ENCODE measurements at regions not wholly inside any gene's neighbourhood (a gene's known extent, or its start where the extent isn't known, plus 50 kb on each side); places are given as distances from the start of the nearest gene placed in this dataset.

- CTCF ChIA-PET: no interaction called here
- no peak for TF ChIP-seq POLR2AphosphoS5 (IDR thresholded peaks at IDR 0.05; ENCODE audit: low read depth, low read length)
- TF ChIP-seq TCF7L2 (IDR thresholded peaks at IDR 0.05; ENCODE audit: low read depth, low read length): no peak
- no peak for TF ChIP-seq SIN3A (IDR thresholded peaks at IDR 0.05; ENCODE audit: borderline replicate concordance, insufficient read depth, low read depth, low read length)
- no peak for TF ChIP-seq REST (IDR thresholded peaks at IDR 0.05; ENCODE audit: insufficient read depth in 1 of 2, low read depth in 2 of 2, low read length in 1 of 2)
- no peak for TF ChIP-seq CTCF (IDR thresholded peaks at IDR 0.05)
- no peaks in the 10 kb centered on the region for H3K4me1 ChIP-seq (ENCODE audit: control insufficient read depth, insufficient read depth, low read length)
- no peak overlapping the region for H3K4me3 ChIP-seq (ENCODE audit: low read depth in 2 of 2, low read length in 2 of 2)
- no peaks in the 10 kb centered on the region for H3K36me3 ChIP-seq (ENCODE audit: control insufficient read depth, insufficient read depth, low read length)
- no TSS peak for BruUV-seq (replicated peaks)
- intact Hi-C loops (cut with micrococcal nuclease; ENCODE audit: unreplicated experiment): no loop called here
- POLR2A ChIA-PET: no interaction called here
- no peaks in the 10 kb centered on the region for H3K27me3 ChIP-seq (ENCODE audit: control insufficient read depth, insufficient read depth, low read length)
- in situ Hi-C loops (cut with HindIII; ENCODE audit: low pct_unique_long_range_greater_than_20kb, low sequenced_read_pairs): no loop called here
- H3K9me3 ChIP-seq (ENCODE audit: control insufficient read depth, insufficient read depth, low read depth, low read length): no peaks in the 10 kb centered on the region
- H3K27ac ChIP-seq (ENCODE audit: low read length): peak overlapping the region; percentile 1
- ATAC-seq (no peak), DNase-seq (ENCODE audit: low read depth, low spot score) (no peak)
Measured at GRCh38 chr5:92775711-92776615, 805.1 kb downstream of the NR2F1-AS1 start.

GRCh38 chr5:92769978-92770377 is 811.0 kb downstream of the NR2F1-AS1 start:
- no peak overlapping the region for H3K4me3 ChIP-seq (ENCODE audit: low read depth in 2 of 2, low read length in 2 of 2)
- intact Hi-C loops (cut with micrococcal nuclease; ENCODE audit: unreplicated experiment): no loop called here
- H3K4me1 ChIP-seq (ENCODE audit: control insufficient read depth, insufficient read depth, low read length): no peaks in the 10 kb centered on the region
- no peaks in the 10 kb centered on the region for H3K27me3 ChIP-seq (ENCODE audit: control insufficient read depth, insufficient read depth, low read length)
- in situ Hi-C loops (cut with HindIII; ENCODE audit: low pct_unique_long_range_greater_than_20kb, low sequenced_read_pairs): no loop called here
- TF ChIP-seq TCF7L2 (IDR thresholded peaks at IDR 0.05; ENCODE audit: low read depth, low read length): no peak
- no peak for TF ChIP-seq POLR2AphosphoS5 (IDR thresholded peaks at IDR 0.05; ENCODE audit: low read depth, low read length)
- TF ChIP-seq CTCF (IDR thresholded peaks at IDR 0.05): no peak
- no peak for TF ChIP-seq REST (IDR thresholded peaks at IDR 0.05; ENCODE audit: insufficient read depth in 1 of 2, low read depth in 2 of 2, low read length in 1 of 2)
- TF ChIP-seq SIN3A (IDR thresholded peaks at IDR 0.05; ENCODE audit: borderline replicate concordance, insufficient read depth, low read depth, low read length): no peak
- DNase-seq (ENCODE audit: low read depth, low spot score): no peak
- BruUV-seq (replicated peaks): no TSS peak
- H3K36me3 ChIP-seq (ENCODE audit: control insufficient read depth, insufficient read depth, low read length): no peaks in the 10 kb centered on the region
- H3K9me3 ChIP-seq (ENCODE audit: control insufficient read depth, insufficient read depth, low read depth, low read length): no peaks in the 10 kb centered on the region
- CTCF ChIA-PET: no interaction called here
- POLR2A ChIA-PET: no interaction called here
- H3K27ac ChIP-seq (ENCODE audit: low read length): no peak overlapping the region
- ATAC-seq: no peak
